ENCODE measurements at regions not wholly inside any gene's neighbourhood (a gene's known extent, or its start where the extent isn't known, plus 50 kb on each side); places are given as distances from the start of the nearest gene placed in this dataset.

- peak; percentile 88 for DNase-seq (ENCODE audit: low read depth)
These were observed 720.9 kb upstream of the TBX3 start for GRCh38 chr12:115404761-115405470.

GRCh38 chr12:115403689-115404088 lies 719.7 kb upstream of the TBX3 start:
- no peak for DNase-seq (ENCODE audit: low read depth)
- no peak for TF ChIP-seq CTCF (IDR thresholded peaks at IDR 0.05; ENCODE audit: low read length, missing control alignments)
- no peak overlapping the region for H3K4me3 ChIP-seq (replicated peaks; ENCODE audit: low read depth, low read length)

More at GRCh38 chr12:115404761-115405470, 720.9 kb upstream of the TBX3 start:
- no peak for TF ChIP-seq CTCF (IDR thresholded peaks at IDR 0.05; ENCODE audit: low read length, missing control alignments)
- H3K4me3 ChIP-seq (replicated peaks; ENCODE audit: low read depth, low read length) = no peak overlapping the region

- H3K4me3 ChIP-seq (replicated peaks; ENCODE audit: low read depth, low read length) = no peak overlapping the region
- TF ChIP-seq CTCF (IDR thresholded peaks at IDR 0.05; ENCODE audit: low read length, missing control alignments) = no peak
- DNase-seq (ENCODE audit: low read depth) = no peak
These were observed 719.3 kb upstream of the TBX3 start for GRCh38 chr12:115403253-115403652.

GRCh38 chr12:115402443-115403180 lies 718.6 kb upstream of the TBX3 start:
- no peak for TF ChIP-seq CTCF (IDR thresholded peaks at IDR 0.05; ENCODE audit: low read length, missing control alignments)
- H3K4me3 ChIP-seq (replicated peaks; ENCODE audit: low read depth, low read length) = no peak overlapping the region
- DNase-seq (ENCODE audit: low read depth) = no peak

GRCh38 chr12:115401761-115402160 lies 717.8 kb upstream of the TBX3 start:
- no peak for DNase-seq (ENCODE audit: low read depth)
- no peak overlapping the region for H3K4me3 ChIP-seq (replicated peaks; ENCODE audit: low read depth, low read length)
- TF ChIP-seq CTCF (IDR thresholded peaks at IDR 0.05; ENCODE audit: low read length, missing control alignments) = no peak

- TF ChIP-seq CTCF (IDR thresholded peaks at IDR 0.05; ENCODE audit: low read length, missing control alignments) = no peak
- DNase-seq (ENCODE audit: low read depth) = no peak
- no peak overlapping the region for H3K4me3 ChIP-seq (replicated peaks; ENCODE audit: low read depth, low read length)
These were observed 716.0 kb upstream of the TBX3 start for GRCh38 chr12:115400011-115400410.
